ENCODE measurements at regions not wholly inside any gene's neighbourhood (a gene's known extent, or its start where the extent isn't known, plus 50 kb on each side); places are given as distances from the start of the nearest gene placed in this dataset.

GRCh38 chr3:81439108-81439507 lies 322.3 kb downstream of the GBE1 start:
- peak in 1 of 2 experiments; percentile 2 for DNase-seq

DNA sequence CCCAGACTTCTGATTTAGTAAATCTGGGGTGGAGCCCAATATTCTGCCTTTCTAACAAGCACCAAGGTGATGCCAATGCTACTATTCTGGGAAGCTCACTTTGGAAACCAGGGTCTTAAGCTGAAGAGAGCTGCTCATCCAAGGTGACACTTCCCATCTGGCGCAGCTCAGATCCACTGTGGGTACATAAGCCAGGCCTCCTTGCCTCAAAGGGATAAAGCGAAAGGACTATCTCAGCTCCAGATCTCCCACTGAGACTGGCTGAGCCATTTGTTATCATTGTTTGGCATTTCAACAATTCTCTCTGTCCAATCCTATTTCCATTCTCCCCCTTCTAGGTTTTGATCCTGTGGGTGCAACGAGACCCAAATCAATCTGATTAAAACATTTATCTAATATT lies 323.8 kb downstream of the GBE1 start:
- DNase-seq: no peak

DNA sequence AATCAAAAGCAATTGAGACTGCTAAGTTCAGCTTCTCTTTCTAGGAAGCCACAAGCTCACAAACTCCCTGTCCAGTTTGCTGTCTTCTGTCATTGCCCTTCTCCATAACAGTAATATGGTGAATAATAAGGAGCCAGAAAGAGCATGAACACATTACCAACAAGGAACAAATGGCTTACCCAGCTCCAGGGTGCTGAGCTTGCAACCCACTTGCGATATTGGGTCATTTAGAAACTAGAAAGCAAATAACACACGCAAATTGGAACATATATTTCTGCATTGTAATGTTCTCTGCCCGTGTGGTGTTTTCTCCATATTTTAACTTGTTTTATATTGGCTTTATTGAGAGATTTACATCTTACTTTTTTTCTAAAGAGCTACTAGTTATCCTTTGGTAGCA lies 325.3 kb downstream of the GBE1 start:
- no peak for DNase-seq

DNA sequence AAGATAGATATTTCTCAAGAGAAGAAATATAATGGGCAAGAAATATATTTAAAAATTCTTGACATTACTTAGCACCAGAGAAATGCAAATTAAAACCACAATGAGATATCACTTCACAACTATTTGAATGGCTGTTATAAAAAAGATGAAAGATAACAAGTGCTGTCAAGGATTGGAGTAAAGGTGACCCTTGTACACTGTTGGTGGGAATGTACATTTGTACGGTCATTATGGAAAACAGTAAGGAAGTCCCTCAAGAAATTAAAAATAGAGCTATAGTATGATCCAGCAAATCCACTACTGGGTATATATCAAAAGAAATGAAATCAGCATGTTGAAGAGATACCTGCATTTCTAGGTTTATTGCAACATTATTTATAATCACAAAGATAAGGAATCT lies 326.4 kb downstream of the GBE1 start:
- DNase-seq: peak in 1 of 2 experiments; percentile 26

DNA sequence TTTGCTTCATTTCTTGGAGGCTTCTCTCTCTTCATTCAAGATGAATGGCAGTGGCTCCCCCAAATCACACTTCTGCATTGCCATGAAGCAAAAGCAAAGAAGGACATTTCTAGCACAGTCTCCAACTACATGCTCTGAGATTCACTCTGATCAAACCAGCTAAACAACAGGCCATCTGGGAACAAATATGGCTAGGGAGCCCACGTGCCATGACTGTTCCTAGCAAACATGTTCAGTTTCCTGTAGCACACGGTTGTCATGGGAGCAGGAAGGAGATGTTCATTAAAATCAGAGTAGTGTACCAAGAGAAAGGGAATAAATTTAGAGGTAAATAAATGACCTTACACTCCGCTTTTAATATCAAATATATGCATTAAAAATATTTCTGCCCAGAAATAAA lies 327.3 kb downstream of the GBE1 start:
- DNase-seq: no peak

DNA sequence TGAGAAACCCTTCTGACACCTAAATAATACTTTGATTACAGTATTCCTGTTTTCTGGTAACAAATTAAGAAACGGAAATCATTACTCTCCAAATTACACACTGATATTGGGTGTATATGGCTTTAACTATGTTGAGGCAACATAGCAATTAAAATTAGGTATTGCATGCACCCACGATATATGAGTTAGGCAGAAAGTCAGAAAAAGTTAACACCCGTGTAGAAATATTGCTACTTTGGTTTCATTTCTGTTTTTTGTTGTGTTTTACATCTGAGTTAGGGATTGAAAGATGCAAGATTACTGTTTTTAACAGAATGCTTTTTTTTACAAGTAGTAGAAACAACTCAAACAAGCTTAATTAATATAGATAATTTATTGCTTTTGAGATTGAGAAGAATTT lies 327.8 kb downstream of the GBE1 start:
- DNase-seq: no peak

DNA sequence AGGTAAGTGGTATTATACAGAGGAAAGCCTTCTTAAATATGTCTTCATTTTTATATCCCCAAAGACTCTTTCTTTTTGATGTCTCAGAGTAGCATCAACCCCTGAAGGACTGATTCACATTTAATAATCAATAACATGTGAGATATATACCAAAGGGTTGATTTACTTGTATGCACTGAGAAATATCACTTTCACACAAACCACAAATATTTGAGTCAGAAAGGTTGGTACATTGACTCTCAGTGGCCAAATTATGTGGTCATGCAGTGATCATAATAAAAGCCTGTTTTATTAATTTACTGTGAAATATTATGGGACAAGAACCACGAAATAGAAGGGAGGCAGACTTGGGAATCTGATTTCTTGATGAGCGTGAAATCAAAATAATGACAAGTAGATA lies 329.0 kb downstream of the GBE1 start:
- no peak for DNase-seq

GRCh38 chr3:81426826-81427577 lies 334.4 kb downstream of the GBE1 start:
- no peak for DNase-seq

DNA sequence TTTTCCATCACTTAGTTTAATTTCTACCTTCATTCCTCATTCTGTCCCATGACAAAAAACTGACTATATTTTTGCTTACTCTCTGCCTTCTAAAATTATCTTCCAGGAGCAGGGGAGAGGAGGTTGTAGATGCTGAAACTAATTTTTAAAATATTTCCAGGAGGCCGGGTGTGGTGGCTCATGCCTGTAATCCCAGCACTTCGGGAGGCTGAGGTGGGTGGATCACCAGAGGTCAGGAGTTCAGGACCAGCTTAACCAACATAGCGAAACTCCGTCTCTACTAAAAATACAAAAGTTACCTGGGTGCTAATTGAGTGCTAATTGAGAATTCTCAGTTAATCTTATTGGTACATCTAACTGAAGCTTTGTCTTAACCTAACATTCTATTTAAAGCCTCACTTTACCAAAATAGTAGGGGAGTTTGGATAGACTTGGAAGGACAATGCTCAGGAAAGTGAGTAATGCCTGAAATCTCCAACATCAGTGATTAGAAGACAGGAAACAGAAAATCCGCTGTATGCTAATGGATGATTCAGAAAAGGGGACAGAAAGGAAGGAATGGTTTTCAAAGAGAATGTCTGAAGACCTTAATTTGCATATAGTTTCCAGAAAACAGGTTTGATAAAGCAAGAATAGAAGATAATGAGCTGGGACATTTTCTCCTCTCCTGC lies 336.1 kb downstream of the GBE1 start:
- DNase-seq: no peak

DNA sequence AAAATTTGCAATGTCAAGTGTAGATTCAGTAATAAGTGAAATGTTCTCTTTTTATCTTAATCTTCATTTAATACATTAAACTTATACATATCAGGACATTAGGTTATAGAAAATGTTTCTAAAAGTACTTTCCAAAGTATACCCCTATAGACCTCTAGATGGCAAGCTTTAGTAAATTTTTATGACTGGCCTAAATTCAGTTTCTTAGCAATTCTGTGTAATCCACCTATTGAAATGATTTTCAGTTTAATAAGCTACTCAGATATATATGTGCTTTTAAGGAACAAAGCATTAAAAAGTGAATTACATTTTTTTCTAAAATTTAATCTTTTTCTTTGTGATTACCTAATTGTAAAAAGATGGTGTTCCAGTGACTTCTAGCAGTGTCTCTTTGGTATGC lies 342.2 kb downstream of the GBE1 start:
- DNase-seq: peak in 1 of 2 experiments; percentile 3

GRCh38 chr3:81416812-81417211 lies 344.6 kb downstream of the GBE1 start:
- no peak for DNase-seq

- no peak for DNase-seq
Observed at GRCh38 chr3:81406318-81406717, 355.1 kb downstream of the GBE1 start.

GRCh38 chr3:81395739-81396513 lies 365.5 kb downstream of the GBE1 start:
- DNase-seq: no peak

GRCh38 chr3:81394651-81395524 lies 366.6 kb downstream of the GBE1 start:
- DNase-seq: no peak

- peak; percentile 65 to 73 for DNase-seq
Observed at GRCh38 chr3:81393251-81393650, 368.2 kb downstream of the GBE1 start.

DNA sequence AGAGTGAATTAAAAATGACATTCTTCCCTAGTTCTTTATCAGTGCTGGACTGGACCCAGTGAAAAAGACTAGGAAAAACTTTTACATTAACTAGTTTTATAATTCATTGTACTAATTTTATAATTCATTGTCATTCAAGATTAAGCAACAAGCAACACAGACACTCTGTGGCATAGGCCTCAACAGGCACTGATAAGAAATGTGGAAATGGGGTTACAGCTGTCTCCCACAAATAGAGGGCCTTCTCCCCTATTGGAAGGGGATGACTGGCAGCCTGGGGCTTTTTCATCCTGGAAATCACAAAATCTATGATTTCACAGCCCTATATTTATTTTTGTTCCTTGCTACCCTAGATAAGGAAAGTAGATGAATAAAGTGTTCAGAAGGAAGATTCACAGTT lies 370.6 kb downstream of the GBE1 start:
- DNase-seq: no peak

- DNase-seq: no peak
Observed at GRCh38 chr3:81388191-81388590, 373.3 kb downstream of the GBE1 start.

GRCh38 chr3:81382470-81382869 lies 379.0 kb downstream of the GBE1 start:
- no peak for DNase-seq

DNA sequence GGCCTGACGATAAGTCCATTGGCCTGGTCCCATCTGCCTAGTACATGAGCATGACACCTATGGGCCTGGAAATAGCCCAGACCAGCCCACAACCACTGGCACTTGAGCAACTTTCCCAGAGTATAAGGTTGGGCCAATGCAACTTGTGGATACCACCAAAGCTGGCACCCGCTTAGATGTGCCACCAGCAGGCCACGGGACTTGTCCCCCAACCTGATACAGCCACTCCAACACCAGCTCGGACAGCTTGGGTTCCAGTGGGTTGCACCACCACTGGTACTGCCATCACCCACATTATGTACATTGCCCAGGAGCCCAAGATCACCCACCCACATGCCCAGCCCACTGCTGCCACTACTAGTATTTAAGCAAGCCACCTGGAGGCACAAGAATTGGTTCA lies 381.2 kb downstream of the GBE1 start:
- DNase-seq: no peak

- DNase-seq: no peak
Observed at GRCh38 chr3:81378552-81379293, 382.7 kb downstream of the GBE1 start.

DNA sequence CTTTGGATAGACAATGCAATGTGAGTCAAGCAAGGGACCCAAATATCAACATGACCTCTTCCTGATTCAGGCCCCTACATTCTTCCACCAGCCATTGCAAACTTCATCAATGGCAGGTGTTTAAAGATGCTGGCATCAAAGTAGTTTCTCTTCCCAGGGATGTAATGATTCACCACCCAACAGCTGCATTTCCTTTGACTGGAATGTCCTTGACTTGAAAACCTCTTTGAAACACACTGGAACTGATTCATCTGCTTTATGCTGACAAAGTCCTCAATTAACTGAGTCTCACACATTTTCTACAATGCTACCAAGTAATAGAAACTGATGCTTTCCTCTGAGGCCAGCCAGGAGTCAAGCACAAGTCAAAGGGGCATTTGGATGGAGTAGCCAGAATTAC lies 385.5 kb downstream of the GBE1 start:
- no peak for DNase-seq

DNA sequence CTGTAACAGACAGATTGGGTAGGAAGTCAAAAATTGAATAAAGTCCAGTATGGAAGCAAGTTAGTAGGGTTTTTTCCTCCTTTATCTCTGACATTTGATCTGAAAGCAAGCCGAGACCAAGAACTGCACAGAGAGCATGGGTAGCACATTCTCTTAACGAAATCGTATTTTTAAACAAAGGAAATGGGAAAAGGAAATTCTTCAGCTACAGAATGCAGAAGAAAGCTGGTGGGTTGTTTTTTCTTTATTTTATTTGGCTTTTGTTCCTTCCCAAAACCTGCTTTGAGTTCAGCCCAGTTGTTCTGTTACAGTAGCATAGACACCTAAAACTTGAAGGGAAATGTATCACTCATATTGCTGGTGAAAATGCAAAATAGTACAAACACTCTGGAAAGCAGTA lies 397.0 kb downstream of the GBE1 start:
- no peak for DNase-seq
